ENCODE measurements at regions not wholly inside any gene's neighbourhood (a gene's known extent, or its start where the extent isn't known, plus 50 kb on each side); places are given as distances from the start of the nearest gene placed in this dataset.

DNA sequence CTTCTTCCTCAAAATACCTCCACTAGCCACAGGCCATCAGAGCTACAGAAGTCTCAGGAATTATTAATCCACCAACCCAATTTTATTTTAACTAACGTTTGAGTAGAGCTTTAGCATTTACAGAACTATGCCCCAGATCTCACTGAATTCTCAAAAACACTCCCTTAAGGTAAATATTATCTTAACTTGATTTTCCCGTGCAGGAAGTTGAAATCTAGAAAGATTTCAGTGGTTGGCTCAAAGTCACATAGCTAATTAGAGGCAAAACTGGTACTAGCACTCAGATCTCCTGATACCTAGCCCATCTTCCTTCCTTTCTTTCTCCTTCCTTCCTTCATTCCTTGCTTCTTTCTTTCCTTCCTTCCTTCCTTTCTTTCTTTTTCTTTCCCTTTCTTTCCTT lies 298.3 kb downstream of the ENC1 start:
- Histone ChIP-seq H3K9me3 (ENCODE audit: control insufficient read depth, insufficient read depth, low read length) (no peaks in the 10 kb centered on the region), H3K36me3 (ENCODE audit: control insufficient read depth, insufficient read depth, low read length) (no peaks in the 10 kb centered on the region), H3K4me3 (ENCODE audit: low read depth, low read length) (no peak overlapping the region), H3K27me3 (ENCODE audit: control insufficient read depth, insufficient read depth, low read length) (no peaks in the 10 kb centered on the region), H3K9ac (ENCODE audit: low read depth, low read length) (no peak overlapping the region), H3K27ac (ENCODE audit: low read depth, low read length) (no peak overlapping the region), H3K4me1 (ENCODE audit: control insufficient read depth, insufficient read depth, low read length) (no peaks in the 10 kb centered on the region)

GRCh38 chr5:74341221-74341620 lies 299.3 kb downstream of the ENC1 start:
- Histone ChIP-seq H3K36me3 (ENCODE audit: control insufficient read depth, insufficient read depth, low read length) (no peaks in the 10 kb centered on the region), H3K9ac (ENCODE audit: low read depth, low read length) (no peak overlapping the region), H3K27me3 (ENCODE audit: control insufficient read depth, insufficient read depth, low read length) (no peaks in the 10 kb centered on the region), H3K4me1 (ENCODE audit: control insufficient read depth, insufficient read depth, low read length) (no peaks in the 10 kb centered on the region), H3K9me3 (ENCODE audit: control insufficient read depth, insufficient read depth, low read length) (no peaks in the 10 kb centered on the region), H3K4me3 (ENCODE audit: low read depth, low read length) (no peak overlapping the region), H3K27ac (ENCODE audit: low read depth, low read length) (no peak overlapping the region)

GRCh38 chr5:74340476-74340875 lies 300.1 kb downstream of the ENC1 start:
- H3K27me3 ChIP-seq (ENCODE audit: control insufficient read depth, insufficient read depth, low read length): no peaks in the 10 kb centered on the region

DNA sequence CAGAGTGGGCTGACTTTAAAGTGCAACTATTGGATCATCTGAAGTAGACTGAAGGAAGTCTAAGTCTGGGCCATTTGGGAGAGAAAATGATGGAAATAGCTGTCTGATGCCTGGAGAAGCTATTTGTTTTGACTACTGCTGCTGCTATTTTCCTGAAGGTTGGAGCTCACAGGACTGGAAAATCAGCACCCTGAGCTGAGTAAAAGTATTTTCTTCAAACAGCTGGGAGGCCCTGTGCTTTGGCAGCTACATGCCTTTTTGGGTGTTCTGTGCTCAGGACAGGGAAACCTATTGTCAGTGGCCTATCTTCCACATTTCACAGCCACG lies 302.6 kb downstream of the ENC1 start:
- Histone ChIP-seq H3K9ac (ENCODE audit: low read depth, low read length) (no peak overlapping the region), H3K27me3 (ENCODE audit: control insufficient read depth, insufficient read depth, low read length) (no peaks in the 10 kb centered on the region), H3K36me3 (ENCODE audit: control insufficient read depth, insufficient read depth, low read length) (no peaks in the 10 kb centered on the region), H3K9me3 (ENCODE audit: control insufficient read depth, insufficient read depth, low read length) (no peaks in the 10 kb centered on the region), H3K4me1 (ENCODE audit: control insufficient read depth, insufficient read depth, low read length) (no peaks in the 10 kb centered on the region), H3K27ac (ENCODE audit: low read depth, low read length) (no peak overlapping the region), H3K4me3 (ENCODE audit: low read depth, low read length) (no peak overlapping the region)

More at GRCh38 chr5:74340476-74340875, 300.1 kb downstream of the ENC1 start:
- Histone ChIP-seq H3K4me1 (ENCODE audit: control insufficient read depth, insufficient read depth, low read length) (no peaks in the 10 kb centered on the region), H3K36me3 (ENCODE audit: control insufficient read depth, insufficient read depth, low read length) (no peaks in the 10 kb centered on the region), H3K4me3 (ENCODE audit: low read depth, low read length) (no peak overlapping the region), H3K9ac (ENCODE audit: low read depth, low read length) (no peak overlapping the region), H3K9me3 (ENCODE audit: control insufficient read depth, insufficient read depth, low read length) (no peaks in the 10 kb centered on the region), H3K27ac (ENCODE audit: low read depth, low read length) (no peak overlapping the region)

GRCh38 chr5:74337254-74337983 lies 303.1 kb downstream of the ENC1 start:
- Histone ChIP-seq H3K9me3 (ENCODE audit: control insufficient read depth, insufficient read depth, low read length) (no peaks in the 10 kb centered on the region), H3K36me3 (ENCODE audit: control insufficient read depth, insufficient read depth, low read length) (no peaks in the 10 kb centered on the region), H3K27ac (ENCODE audit: low read depth, low read length) (no peak overlapping the region), H3K4me1 (ENCODE audit: control insufficient read depth, insufficient read depth, low read length) (no peaks in the 10 kb centered on the region), H3K4me3 (ENCODE audit: low read depth, low read length) (no peak overlapping the region), H3K27me3 (ENCODE audit: control insufficient read depth, insufficient read depth, low read length) (no peaks in the 10 kb centered on the region), H3K9ac (ENCODE audit: low read depth, low read length) (no peak overlapping the region)

DNA sequence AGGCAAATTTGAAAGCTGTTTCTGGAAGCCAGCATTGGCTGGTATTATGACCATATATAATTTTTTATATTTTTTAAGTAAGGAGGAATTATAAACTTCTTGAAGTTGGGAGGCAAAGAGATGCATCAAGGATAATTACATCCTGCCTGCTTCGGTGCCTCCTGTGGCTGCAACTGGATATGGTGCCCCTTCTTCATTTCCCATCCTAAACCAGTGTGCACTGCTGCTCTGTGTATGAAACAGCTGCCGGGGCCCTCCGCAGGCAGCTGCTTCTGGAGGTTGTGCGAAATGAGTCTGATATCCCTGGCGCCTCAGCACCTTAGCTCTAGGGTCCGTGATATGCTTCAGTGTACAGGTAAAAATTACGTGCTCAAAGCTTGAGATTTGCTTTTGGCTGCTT lies 304.2 kb downstream of the ENC1 start:
- Histone ChIP-seq H3K27ac (ENCODE audit: low read depth, low read length) (no peak overlapping the region), H3K4me3 (ENCODE audit: low read depth, low read length) (no peak overlapping the region), H3K36me3 (ENCODE audit: control insufficient read depth, insufficient read depth, low read length) (no peaks in the 10 kb centered on the region)

DNA sequence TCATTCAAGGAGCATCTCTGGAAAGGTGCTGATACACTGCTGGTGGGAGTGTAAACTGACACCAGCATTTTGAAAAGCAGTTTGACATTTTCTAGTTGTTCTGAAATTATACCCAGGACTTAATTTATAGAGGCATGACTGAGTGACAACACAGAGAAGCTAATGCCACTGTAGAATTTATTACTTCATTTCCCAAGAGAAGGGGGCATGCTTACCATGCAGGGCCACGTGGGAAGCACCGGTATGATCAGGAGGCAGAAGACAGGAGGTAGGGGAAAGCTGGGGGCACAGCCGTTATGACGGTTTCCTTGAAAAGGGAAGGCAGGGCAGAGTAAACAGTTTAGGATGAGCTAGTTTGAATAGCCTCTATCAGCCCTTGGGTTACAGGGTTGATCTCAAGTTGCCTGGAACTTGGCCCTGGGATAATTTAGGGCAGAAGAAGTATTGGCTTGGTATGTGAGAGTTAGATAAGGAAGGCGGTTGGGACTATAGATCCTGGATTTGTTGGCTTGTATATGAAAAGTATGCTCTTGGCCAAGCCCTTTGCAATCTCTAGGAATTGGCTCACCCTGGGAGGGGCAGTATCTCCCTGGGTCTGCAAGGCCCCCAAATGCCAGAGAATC lies 305.7 kb downstream of the ENC1 start:
- H3K27me3 ChIP-seq (ENCODE audit: control insufficient read depth, insufficient read depth, low read length): no peaks in the 10 kb centered on the region
- H3K9me3 ChIP-seq (ENCODE audit: control insufficient read depth, insufficient read depth, low read length): no peaks in the 10 kb centered on the region
- no peak overlapping the region for H3K27ac ChIP-seq (ENCODE audit: low read depth, low read length)
- no peaks in the 10 kb centered on the region for H3K4me1 ChIP-seq (ENCODE audit: control insufficient read depth, insufficient read depth, low read length)
- no peaks in the 10 kb centered on the region for H3K36me3 ChIP-seq (ENCODE audit: control insufficient read depth, insufficient read depth, low read length)
- H3K9ac ChIP-seq (ENCODE audit: low read depth, low read length): no peak overlapping the region
- H3K4me3 ChIP-seq (ENCODE audit: low read depth, low read length): no peak overlapping the region

More for the DNA sequence above, 304.2 kb downstream of the ENC1 start:
- Histone ChIP-seq H3K27me3 (ENCODE audit: control insufficient read depth, insufficient read depth, low read length) (no peaks in the 10 kb centered on the region), H3K4me1 (ENCODE audit: control insufficient read depth, insufficient read depth, low read length) (no peaks in the 10 kb centered on the region), H3K9ac (ENCODE audit: low read depth, low read length) (no peak overlapping the region), H3K9me3 (ENCODE audit: control insufficient read depth, insufficient read depth, low read length) (no peaks in the 10 kb centered on the region)

- no peaks in the 10 kb centered on the region for H3K36me3 ChIP-seq (ENCODE audit: control insufficient read depth, insufficient read depth, low read length)
Observed at GRCh38 chr5:74334062-74334761, 306.3 kb downstream of the ENC1 start.

DNA sequence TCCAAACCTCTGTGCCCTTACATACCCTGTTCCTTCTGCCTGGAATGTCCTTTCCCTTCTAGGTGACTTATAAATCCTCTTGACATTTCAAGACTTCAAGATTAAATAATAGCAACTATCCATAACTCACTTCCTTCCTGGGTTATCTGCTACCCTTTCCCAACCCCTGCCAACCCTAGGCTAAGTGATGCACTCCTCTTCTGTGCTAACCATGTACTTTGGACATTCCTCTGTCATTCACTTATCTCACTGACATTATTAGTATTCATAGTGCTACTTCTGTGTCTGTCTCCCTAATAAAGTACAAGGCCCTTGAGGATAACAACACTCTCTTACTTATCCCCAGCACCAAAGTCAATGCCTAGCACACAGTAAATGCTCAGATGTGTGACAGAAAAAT lies 307.1 kb downstream of the ENC1 start:
- no peak overlapping the region for H3K27ac ChIP-seq (ENCODE audit: low read depth, low read length)
- H3K36me3 ChIP-seq (ENCODE audit: control insufficient read depth, insufficient read depth, low read length): no peaks in the 10 kb centered on the region
- H3K9me3 ChIP-seq (ENCODE audit: control insufficient read depth, insufficient read depth, low read length): no peaks in the 10 kb centered on the region
- H3K4me3 ChIP-seq (ENCODE audit: low read depth, low read length): no peak overlapping the region
- H3K4me1 ChIP-seq (ENCODE audit: control insufficient read depth, insufficient read depth, low read length): no peaks in the 10 kb centered on the region
- H3K9ac ChIP-seq (ENCODE audit: low read depth, low read length): no peak overlapping the region
- H3K27me3 ChIP-seq (ENCODE audit: control insufficient read depth, insufficient read depth, low read length): no peaks in the 10 kb centered on the region

More at GRCh38 chr5:74334062-74334761, 306.3 kb downstream of the ENC1 start:
- H3K4me1 ChIP-seq (ENCODE audit: control insufficient read depth, insufficient read depth, low read length): no peaks in the 10 kb centered on the region
- no peak overlapping the region for H3K4me3 ChIP-seq (ENCODE audit: low read depth, low read length)
- H3K9ac ChIP-seq (ENCODE audit: low read depth, low read length): no peak overlapping the region
- no peak overlapping the region for H3K27ac ChIP-seq (ENCODE audit: low read depth, low read length)
- no peaks in the 10 kb centered on the region for H3K27me3 ChIP-seq (ENCODE audit: control insufficient read depth, insufficient read depth, low read length)
- H3K9me3 ChIP-seq (ENCODE audit: control insufficient read depth, insufficient read depth, low read length): no peaks in the 10 kb centered on the region

DNA sequence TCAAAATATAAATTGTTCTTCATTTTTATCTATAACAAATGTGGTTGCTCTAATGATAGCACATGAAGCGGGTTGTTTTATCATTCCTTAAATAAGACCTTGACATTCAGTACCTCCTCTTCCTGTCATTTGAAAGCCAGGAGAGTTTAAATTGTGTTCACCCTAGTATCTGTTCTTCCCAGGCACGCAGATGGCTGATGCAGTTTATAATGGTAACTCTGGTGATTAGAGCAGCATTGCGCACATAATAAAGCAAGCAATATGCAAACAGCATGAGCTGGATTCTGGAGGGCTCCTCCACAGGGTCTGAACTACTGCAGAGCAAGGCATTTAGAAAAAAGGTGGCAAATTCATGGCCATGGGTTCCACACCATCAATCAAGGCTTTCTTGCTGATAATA lies 307.8 kb downstream of the ENC1 start:
- no peak overlapping the region for H3K27ac ChIP-seq (ENCODE audit: low read depth, low read length)
- H3K4me1 ChIP-seq (ENCODE audit: control insufficient read depth, insufficient read depth, low read length): no peaks in the 10 kb centered on the region
- no peak overlapping the region for H3K9ac ChIP-seq (ENCODE audit: low read depth, low read length)
- no peaks in the 10 kb centered on the region for H3K27me3 ChIP-seq (ENCODE audit: control insufficient read depth, insufficient read depth, low read length)
- no peak overlapping the region for H3K4me3 ChIP-seq (ENCODE audit: low read depth, low read length)
- H3K36me3 ChIP-seq (ENCODE audit: control insufficient read depth, insufficient read depth, low read length): no peaks in the 10 kb centered on the region
- H3K9me3 ChIP-seq (ENCODE audit: control insufficient read depth, insufficient read depth, low read length): no peaks in the 10 kb centered on the region

DNA sequence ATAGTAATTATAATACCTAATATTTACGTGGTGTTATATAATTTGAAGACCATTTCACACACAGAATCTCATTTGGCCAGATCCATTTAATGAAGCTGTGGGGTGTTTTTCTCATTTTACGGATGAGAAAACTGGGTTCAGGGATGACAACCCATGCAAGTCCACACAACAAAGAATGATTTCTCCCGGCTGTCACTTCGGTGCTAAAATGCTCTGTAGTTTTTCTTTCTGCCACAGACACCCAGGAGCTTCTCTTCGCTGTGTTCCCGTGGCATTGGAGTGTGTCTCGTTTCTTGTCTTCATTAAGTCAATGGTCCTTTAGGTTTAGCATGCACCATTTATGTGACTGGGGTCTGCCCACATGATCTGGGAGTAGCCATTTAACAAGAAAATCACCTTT lies 308.5 kb downstream of the ENC1 start:
- Histone ChIP-seq H3K4me1 (ENCODE audit: control insufficient read depth, insufficient read depth, low read length) (no peaks in the 10 kb centered on the region), H3K9me3 (ENCODE audit: control insufficient read depth, insufficient read depth, low read length) (no peaks in the 10 kb centered on the region), H3K27ac (ENCODE audit: low read depth, low read length) (no peak overlapping the region), H3K27me3 (ENCODE audit: control insufficient read depth, insufficient read depth, low read length) (no peaks in the 10 kb centered on the region), H3K9ac (ENCODE audit: low read depth, low read length) (no peak overlapping the region), H3K36me3 (ENCODE audit: control insufficient read depth, insufficient read depth, low read length) (no peaks in the 10 kb centered on the region), H3K4me3 (ENCODE audit: low read depth, low read length) (no peak overlapping the region)
